SK-N-SH (cell line): ENCODE measurements at regions not wholly inside any gene's neighbourhood (a gene's known extent, or its start where the extent isn't known, plus 50 kb on each side); places are given as distances from the start of the nearest gene placed in this dataset.
"Not testable (repeated sequence)": the region's sequence is repeated elsewhere in the genome, so short reads cannot be mapped to it uniquely, and the experiment has no call there.

ENCODE experiments used
- CTCF ChIA-PET: fragments of 300-600, 350-600 bp; formaldehyde crosslinking; extraction: SDS; loops from one replicate; lab custom pipeline; 2021; lab: Yijun Ruan, JAX
- POLR2A ChIA-PET: fragments of 350-600 bp; sonication (Branson Sonifier 250); formaldehyde crosslinking; extraction: SDS; loops from one replicate; lab custom pipeline; 2020; ENCODE audit warnings: antibody characterized with exemption, inconsistent platforms; lab: Yijun Ruan, JAX
- DNase-seq: peaks from one replicate; pipeline ENCODE4 v3.0.0; 2012
- H2AFZ ChIP-seq: fragments of 200-600 bp; sonication (generic); 2 replicates; pipeline ENCODE4 v1.8.1; 2016; ENCODE audit warnings: antibody characterized with exemption, mild to moderate bottlenecking, low read depth
- H3F3A ChIP-seq: fragments of 200-600 bp; sonication (generic); replicated peaks from 2 replicates; pipeline ENCODE3; 2016; ENCODE audit warnings: antibody characterized with exemption, mild to moderate bottlenecking; ENCODE audit not compliant: insufficient read depth
- H3K27ac ChIP-seq, 2 experiments: fragments of 200-500 bp in 1 of 2; fragments of 200-600 bp in 1 of 2; sonication (Bioruptor generic) in 1 of 2; sonication (generic), shearing (Covaris generic) in 1 of 2; 2 replicates each; pipeline versions ENCODE4 v1.5.1 to v1.6.1; 2014 to 2016; ENCODE audit warnings: low read depth in 2 of 2, inconsistent platforms in 1 of 2, low read length in 1 of 2, mild to moderate bottlenecking in 1 of 2, mixed read lengths in 1 of 2
- H3K27me3 ChIP-seq: fragments of 200-600 bp; sonication (generic), shearing (Covaris generic); 2 replicates; pipeline ENCODE4 v1.6.1; 2016; ENCODE audit warnings: mixed run types; ENCODE audit not compliant: insufficient read depth
- H3K36me3 ChIP-seq, 2 experiments: fragments of 200-500 bp in 1 of 2; fragments of 200-600 bp in 1 of 2; sonication (Bioruptor generic) in 1 of 2; sonication (generic) in 1 of 2; replicated peaks in 1 of 2; 2 replicates each; pipeline versions ENCODE3 to v1.5.1; 2014 to 2016; ENCODE audit warnings: low read length in 1 of 2, mild to moderate bottlenecking in 1 of 2; ENCODE audit not compliant: insufficient read depth in 2 of 2, control insufficient read depth in 1 of 2
- H3K4me1 ChIP-seq, 2 experiments: fragments of 200-500 bp in 1 of 2; fragments of 200-600 bp in 1 of 2; sonication (Bioruptor generic) in 1 of 2; sonication (generic), shearing (Covaris generic) in 1 of 2; 2 replicates each; pipeline versions ENCODE4 v1.5.1 to v1.6.1; 2014 to 2016; ENCODE audit warnings: low read depth in 1 of 2, low read length in 1 of 2, mixed run types in 1 of 2; ENCODE audit not compliant: insufficient read depth in 2 of 2, control insufficient read depth in 1 of 2
- H3K4me2 ChIP-seq: fragments of 200-600 bp; sonication (generic), shearing (Covaris generic); 2 replicates; pipeline ENCODE4 v1.6.1; 2017; ENCODE audit warnings: mixed run types
- H3K4me3 ChIP-seq, 2 experiments: fragments of 200-500 bp in 1 of 2; fragments of 200-600 bp in 1 of 2; sonication (Bioruptor generic) in 1 of 2; sonication (generic), shearing (Covaris generic) in 1 of 2; 2 replicates each; pipeline versions ENCODE4 v1.5.1 to v1.8.1; 2014 to 2016; ENCODE audit warnings: low read depth in 2 of 2, inconsistent platforms in 1 of 2, low read length in 1 of 2, mild to moderate bottlenecking in 1 of 2, mixed read lengths in 1 of 2, moderate library complexity in 1 of 2
- H3K79me2 ChIP-seq: fragments of 200-600 bp; sonication (generic); 2 replicates; pipeline ENCODE4 v1.8.1; 2017; ENCODE audit warnings: mild to moderate bottlenecking; ENCODE audit not compliant: insufficient read depth
- H3K9ac ChIP-seq: fragments of 200-600 bp; sonication (generic); 2 replicates; pipeline ENCODE4 v1.6.1; 2017; ENCODE audit warnings: mixed run types
- H3K9me2 ChIP-seq: fragments of 200-600 bp; sonication (generic); 2 replicates; pipeline ENCODE4 v1.6.1; 2017; ENCODE audit warnings: mixed run types
- H3K9me3 ChIP-seq: fragments of 200-600 bp; sonication (generic); 2 replicates; pipeline ENCODE4 v1.6.1; 2017; ENCODE audit warnings: mixed run types, mild to moderate bottlenecking, moderate library complexity
- H4K20me1 ChIP-seq: fragments of 200-600 bp; sonication (generic); 2 replicates; pipeline ENCODE4 v1.6.1; 2017; ENCODE audit warnings: mild to moderate bottlenecking, mixed run types; ENCODE audit not compliant: insufficient read depth
- FOXM1 ChIP-seq: IDR thresholded peaks from 2 replicates; pipeline ENCODE4 v1.4.0; 2012; ENCODE audit warnings: low read depth, mild to moderate bottlenecking
- GATA2 ChIP-seq: sonication (generic); formaldehyde crosslinking; IDR thresholded peaks from 2 replicates; pipeline ENCODE4 v1.5.0; 2020; ENCODE audit warnings: mild to moderate bottlenecking, missing genetic modification reagents
- MEF2A ChIP-seq: IDR thresholded peaks from 2 replicates; pipeline ENCODE4 v1.4.0; 2012; ENCODE audit warnings: low read depth, borderline replicate concordance
- MXI1 ChIP-seq: IDR thresholded peaks from 2 replicates; pipeline ENCODE4 v1.6.1; 2012; ENCODE audit warnings: mild to moderate bottlenecking, low read depth, low read length, improper control_type of control experiment
- NRF1 ChIP-seq: IDR thresholded peaks from 2 replicates; pipeline ENCODE4 v1.6.1; 2012; ENCODE audit warnings: low read depth, mild to moderate bottlenecking, low read length
- RCOR1 ChIP-seq: fragments of 150-350 bp; IDR thresholded peaks from 2 replicates; pipeline ENCODE4 v1.6.1; 2017; ENCODE audit warnings: antibody characterized with exemption, low read length
- RFX5 ChIP-seq: IDR thresholded peaks from 2 replicates; pipeline ENCODE4 v1.6.1; 2012; ENCODE audit warnings: mild to moderate bottlenecking, improper control_type of control experiment, low read length
- SIN3A ChIP-seq: IDR thresholded peaks from 2 replicates; pipeline ENCODE4 v1.6.1; 2012; ENCODE audit warnings: low read depth, mild to moderate bottlenecking, low read length, moderate library complexity, borderline replicate concordance
- TEAD4 ChIP-seq: IDR thresholded peaks from 2 replicates; pipeline ENCODE4 v1.4.0; 2012; ENCODE audit warnings: mild to moderate bottlenecking, borderline replicate concordance; ENCODE audit not compliant: insufficient read depth
- WGBS: methylation state at CpG from one replicate; pipeline ENCODE4 v1.1.6; 2017; ENCODE audit warnings: low lambda C conversion rate; 5-methylcytosine and 5-hydroxymethylcytosine counted together
- TF ChIP-seq, protein P1 (sequence below): IDR thresholded peaks from 2 replicates; pipeline ENCODE4; 2012
- TF ChIP-seq, protein P2 (sequence below): IDR thresholded peaks from 2 replicates; pipeline ENCODE4 v1.4.0; 2012; ENCODE audit warnings: low read depth, borderline replicate concordance

DNA sequence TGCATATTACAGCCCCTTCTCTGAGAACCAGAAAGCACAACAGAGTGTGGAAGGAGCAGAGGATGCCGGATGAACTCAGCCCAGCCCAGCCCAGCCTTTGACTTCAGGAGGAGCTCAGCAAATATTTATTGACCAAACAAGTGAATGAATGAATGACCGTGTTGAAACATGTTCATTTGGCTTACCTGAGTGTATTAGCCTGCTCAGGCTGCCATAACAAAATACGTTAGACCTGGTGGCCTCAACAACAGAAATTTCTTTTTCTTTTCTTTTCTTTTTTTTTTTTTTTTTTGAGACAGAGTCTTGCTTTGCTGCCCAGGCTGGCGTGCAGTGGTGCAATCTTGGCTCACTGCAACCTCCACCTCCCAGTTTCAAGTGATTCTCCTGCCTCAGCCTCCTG lies 164.7 kb downstream of the RGS9 start:
- H3K79me2 ChIP-seq, H3K36me3 ChIP-seq, DNase-seq, H4K20me1 ChIP-seq, H3K27ac ChIP-seq, H3K4me1 ChIP-seq, H2AFZ ChIP-seq, H3K4me2 ChIP-seq, H3K9me3 ChIP-seq, H3F3A ChIP-seq, POLR2A ChIA-PET, H3K9me2 ChIP-seq, H3K9ac ChIP-seq, H3K27me3 ChIP-seq, H3K4me3 ChIP-seq: not testable (repeated sequence)
- whole genome bisulfite sequencing: 29% methylated on average over 4 of the region's 4 CpGs
- CTCF ChIA-PET: interaction anchor here (1.0 to 2.3 kb wide), 3 partner anchors 8 to 70 kb away, joined by 3 to 15 read pairs (median 4); no protein-coding TSS in a partner anchor

DNA sequence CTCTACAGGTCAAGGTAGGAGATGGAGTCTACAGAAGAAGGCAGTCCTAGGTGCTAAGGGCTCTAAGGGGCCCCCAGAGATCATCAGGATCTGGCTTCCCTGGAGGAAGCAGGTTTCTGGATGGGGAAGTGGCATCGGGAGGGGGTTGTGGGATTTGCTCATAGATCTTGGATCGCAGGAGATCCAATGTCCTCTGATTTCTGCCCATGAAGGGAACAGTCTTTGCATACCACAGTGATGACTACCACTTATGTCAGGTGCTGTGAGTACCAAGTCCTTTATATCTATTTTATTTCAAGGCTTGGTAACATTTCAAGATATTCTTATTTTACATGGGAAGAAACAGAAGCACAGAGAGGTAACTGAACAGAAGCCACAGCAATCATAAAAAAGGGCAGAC lies 164.0 kb downstream of the RGS9 start:
- Histone ChIP-seq H3K79me2 (no peaks in the 10 kb centered on the region), H2AFZ (no peak overlapping the region), H4K20me1 (no peaks in the 10 kb centered on the region), H3K9ac (no peak overlapping the region), H3K27ac (no peak overlapping the region), H3K4me2 (no peak overlapping the region)
- POLR2A ChIA-PET: no interaction called here
- WGBS: 46% methylated on average over 2 of the region's 2 CpGs
- no peak for TF ChIP-seq RFX5
- TF ChIP-seq, all 33 proteins: peak for 0
- no peaks in the 10 kb centered on the region for H3K4me1 ChIP-seq
- DNase-seq: no peak
- no peaks in the 10 kb centered on the region for H3F3A ChIP-seq
- no peak overlapping the region for H3K4me3 ChIP-seq
- no peaks in the 10 kb centered on the region for H3K9me2 ChIP-seq
- no peaks in the 10 kb centered on the region for H3K9me3 ChIP-seq
- CTCF ChIA-PET: interaction anchor here (1.0 kb wide), 1 partner anchor 12 kb away, joined by 3 read pairs; no protein-coding TSS in a partner anchor
- H3K27me3 ChIP-seq: no peaks in the 10 kb centered on the region; the same call in 1 of the 2 replicates
- H3K36me3 ChIP-seq: no peaks in the 10 kb centered on the region

DNA sequence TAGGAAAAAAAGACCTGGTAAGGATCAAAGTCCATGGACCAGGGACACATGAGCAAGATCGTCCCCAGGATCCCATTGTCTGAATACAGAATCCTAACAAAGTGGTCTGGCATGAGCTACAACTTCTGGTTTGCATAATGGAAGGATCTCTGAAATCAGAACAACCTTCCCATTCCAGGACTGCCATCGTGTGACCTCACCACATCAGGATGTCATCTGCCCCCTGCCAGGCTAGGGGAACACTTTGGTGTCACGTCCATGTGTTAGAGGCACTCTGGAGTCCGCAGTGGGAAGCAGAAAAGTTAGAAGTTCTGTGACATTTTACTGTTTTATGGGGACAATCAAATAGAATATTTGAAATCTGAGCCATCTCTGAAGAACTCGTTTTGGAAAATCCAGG lies 160.7 kb downstream of the RGS9 start:
- CTCF ChIA-PET: interaction anchor here (0.6 to 7.7 kb wide), 7 partner anchors 19 to 902 kb away, joined by 3 to 135 read pairs (median 5); no protein-coding TSS in a partner anchor

DNA sequence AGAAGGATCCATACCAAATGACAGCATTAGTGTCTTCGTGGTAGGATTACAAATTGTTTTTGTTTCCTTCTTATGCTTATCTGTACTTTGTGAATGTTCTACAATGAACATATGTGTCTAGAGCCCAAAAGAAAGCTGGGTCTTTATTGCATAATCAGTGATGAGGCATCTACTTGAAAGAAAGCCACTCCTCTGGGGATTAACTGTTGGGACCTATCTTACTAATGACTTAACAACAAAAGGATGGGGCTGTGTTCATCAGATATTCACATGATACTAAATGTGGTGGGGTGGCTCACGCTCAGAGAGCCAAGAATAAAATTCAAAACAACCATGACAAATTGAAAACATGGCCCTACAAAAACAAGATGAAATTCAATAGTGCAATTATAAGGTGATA lies 160.2 kb downstream of the RGS9 start:
- no peaks in the 10 kb centered on the region; the same call in 1 of the 2 replicates for H3K27me3 ChIP-seq
- H3K27ac ChIP-seq: no peak overlapping the region
- no peaks in the 10 kb centered on the region for H3K36me3 ChIP-seq
- H3K79me2 ChIP-seq: no peaks in the 10 kb centered on the region
- H3F3A ChIP-seq: no peaks in the 10 kb centered on the region
- H3K9me2 ChIP-seq: no peaks in the 10 kb centered on the region
- H2AFZ ChIP-seq: no peak overlapping the region
- H3K4me2 ChIP-seq: no peak overlapping the region
- CTCF ChIA-PET: interaction anchor here (0.6 to 7.7 kb wide), 4 partner anchors 488 to 903 kb away, joined by 3 to 135 read pairs (median 3); no protein-coding TSS in a partner anchor
- DNase-seq: no peak
- no peaks in the 10 kb centered on the region for H3K9me3 ChIP-seq
- H3K4me1 ChIP-seq: peaks cover 0 to 2% of the 10 kb centered on the region in 2 experiments; a peak in 1 of 4 replicates
- H3K9ac ChIP-seq: no peak overlapping the region
- no peak overlapping the region for H3K4me3 ChIP-seq
- POLR2A ChIA-PET: no interaction called here
- no peaks in the 10 kb centered on the region for H4K20me1 ChIP-seq
- WGBS: 44% methylated on average over 2 of the region's 2 CpGs
- no peak for TF ChIP-seq SIN3A
- TF ChIP-seq, protein P1, sequence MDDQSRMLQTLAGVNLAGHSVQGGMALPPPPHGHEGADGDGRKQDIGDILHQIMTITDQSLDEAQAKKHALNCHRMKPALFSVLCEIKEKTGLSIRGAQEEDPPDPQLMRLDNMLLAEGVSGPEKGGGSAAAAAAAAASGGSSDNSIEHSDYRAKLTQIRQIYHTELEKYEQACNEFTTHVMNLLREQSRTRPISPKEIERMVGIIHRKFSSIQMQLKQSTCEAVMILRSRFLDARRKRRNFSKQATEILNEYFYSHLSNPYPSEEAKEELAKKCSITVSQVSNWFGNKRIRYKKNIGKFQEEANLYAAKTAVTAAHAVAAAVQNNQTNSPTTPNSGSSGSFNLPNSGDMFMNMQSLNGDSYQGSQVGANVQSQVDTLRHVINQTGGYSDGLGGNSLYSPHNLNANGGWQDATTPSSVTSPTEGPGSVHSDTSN: no peak
- TF ChIP-seq, protein P2, sequence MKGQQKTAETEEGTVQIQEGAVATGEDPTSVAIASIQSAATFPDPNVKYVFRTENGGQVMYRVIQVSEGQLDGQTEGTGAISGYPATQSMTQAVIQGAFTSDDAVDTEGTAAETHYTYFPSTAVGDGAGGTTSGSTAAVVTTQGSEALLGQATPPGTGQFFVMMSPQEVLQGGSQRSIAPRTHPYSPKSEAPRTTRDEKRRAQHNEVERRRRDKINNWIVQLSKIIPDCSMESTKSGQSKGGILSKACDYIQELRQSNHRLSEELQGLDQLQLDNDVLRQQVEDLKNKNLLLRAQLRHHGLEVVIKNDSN: no peak
- TF ChIP-seq NRF1: no peak
- TF ChIP-seq MEF2A: no peak
- TF ChIP-seq GATA2 (CRISPR knock-in tag): no peak
- TF ChIP-seq RCOR1: no peak
- no peak for TF ChIP-seq FOXM1
- no peak for TF ChIP-seq TEAD4

More for the DNA sequence above, 160.7 kb downstream of the RGS9 start:
- no peaks in the 10 kb centered on the region; the same call in 1 of the 2 replicates for H3K27me3 ChIP-seq
- no peak for TF ChIP-seq MXI1
- H3K36me3 ChIP-seq: no peaks in the 10 kb centered on the region
- no peaks in the 10 kb centered on the region for H3F3A ChIP-seq
- no peaks in the 10 kb centered on the region for H3K79me2 ChIP-seq
- H3K4me1 ChIP-seq: peaks cover 0 to 2% of the 10 kb centered on the region in 2 experiments; a peak in 1 of 4 replicates
- no peak overlapping the region for H3K4me3 ChIP-seq
- WGBS: 16% methylated on average over 5 of the region's 5 CpGs
- no peak for DNase-seq
- no peaks in the 10 kb centered on the region for H3K9me3 ChIP-seq
- H3K9ac ChIP-seq: no peak overlapping the region
- H4K20me1 ChIP-seq: no peaks in the 10 kb centered on the region
- no peak overlapping the region for H2AFZ ChIP-seq
- POLR2A ChIA-PET: no interaction called here
- H3K9me2 ChIP-seq: no peaks in the 10 kb centered on the region
- no peak overlapping the region for H3K4me2 ChIP-seq
- no peak overlapping the region for H3K27ac ChIP-seq
